AG04449 (cell line): ENCODE measurements at regions not wholly inside any gene's neighbourhood (a gene's known extent, or its start where the extent isn't known, plus 50 kb on each side); places are given as distances from the start of the nearest gene placed in this dataset.

ENCODE experiments used
- CTCF ChIA-PET: fragments of 350-600 bp; formaldehyde crosslinking; extraction: SDS; loops from one replicate; lab custom pipeline; 2021; ENCODE audit warnings: antibody characterized with exemption; lab: Yijun Ruan, JAX
- POLR2A ChIA-PET: fragments of 400-600, 350-600 bp; formaldehyde crosslinking; extraction: SDS; loops from one replicate; lab custom pipeline; 2020; ENCODE audit warnings: antibody characterized with exemption, inconsistent platforms; lab: Yijun Ruan, JAX
- DNase-seq: peaks from one replicate; pipeline ENCODE4 v3.0.0-alpha.2; 2010; ENCODE audit warnings: low read depth, low spot score
- H3K4me3 ChIP-seq: 2 replicates; pipeline ENCODE4 v1.5.1; 2011; ENCODE audit warnings: low read depth, mild to moderate bottlenecking, control low read depth, low read length
- TF ChIP-seq, protein P1 (sequence below): IDR thresholded peaks from one replicate; pipeline ENCODE4 v1.5.1; 2011; ENCODE audit warnings: mild to moderate bottlenecking, moderate library complexity, low read length, control low read depth, inconsistent platforms; ENCODE audit not compliant: insufficient read depth; ENCODE audit errors: missing control alignments

GRCh38 chr3:127475391-127475790, 115.1 kb downstream of the TPRA1 start:
- TF ChIP-seq, protein P1, sequence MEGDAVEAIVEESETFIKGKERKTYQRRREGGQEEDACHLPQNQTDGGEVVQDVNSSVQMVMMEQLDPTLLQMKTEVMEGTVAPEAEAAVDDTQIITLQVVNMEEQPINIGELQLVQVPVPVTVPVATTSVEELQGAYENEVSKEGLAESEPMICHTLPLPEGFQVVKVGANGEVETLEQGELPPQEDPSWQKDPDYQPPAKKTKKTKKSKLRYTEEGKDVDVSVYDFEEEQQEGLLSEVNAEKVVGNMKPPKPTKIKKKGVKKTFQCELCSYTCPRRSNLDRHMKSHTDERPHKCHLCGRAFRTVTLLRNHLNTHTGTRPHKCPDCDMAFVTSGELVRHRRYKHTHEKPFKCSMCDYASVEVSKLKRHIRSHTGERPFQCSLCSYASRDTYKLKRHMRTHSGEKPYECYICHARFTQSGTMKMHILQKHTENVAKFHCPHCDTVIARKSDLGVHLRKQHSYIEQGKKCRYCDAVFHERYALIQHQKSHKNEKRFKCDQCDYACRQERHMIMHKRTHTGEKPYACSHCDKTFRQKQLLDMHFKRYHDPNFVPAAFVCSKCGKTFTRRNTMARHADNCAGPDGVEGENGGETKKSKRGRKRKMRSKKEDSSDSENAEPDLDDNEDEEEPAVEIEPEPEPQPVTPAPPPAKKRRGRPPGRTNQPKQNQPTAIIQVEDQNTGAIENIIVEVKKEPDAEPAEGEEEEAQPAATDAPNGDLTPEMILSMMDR: no peak
- POLR2A ChIA-PET: no interaction called here
- H3K4me3 ChIP-seq: no peak overlapping the region
- no peak for DNase-seq
- CTCF ChIA-PET: no interaction called here

DNA sequence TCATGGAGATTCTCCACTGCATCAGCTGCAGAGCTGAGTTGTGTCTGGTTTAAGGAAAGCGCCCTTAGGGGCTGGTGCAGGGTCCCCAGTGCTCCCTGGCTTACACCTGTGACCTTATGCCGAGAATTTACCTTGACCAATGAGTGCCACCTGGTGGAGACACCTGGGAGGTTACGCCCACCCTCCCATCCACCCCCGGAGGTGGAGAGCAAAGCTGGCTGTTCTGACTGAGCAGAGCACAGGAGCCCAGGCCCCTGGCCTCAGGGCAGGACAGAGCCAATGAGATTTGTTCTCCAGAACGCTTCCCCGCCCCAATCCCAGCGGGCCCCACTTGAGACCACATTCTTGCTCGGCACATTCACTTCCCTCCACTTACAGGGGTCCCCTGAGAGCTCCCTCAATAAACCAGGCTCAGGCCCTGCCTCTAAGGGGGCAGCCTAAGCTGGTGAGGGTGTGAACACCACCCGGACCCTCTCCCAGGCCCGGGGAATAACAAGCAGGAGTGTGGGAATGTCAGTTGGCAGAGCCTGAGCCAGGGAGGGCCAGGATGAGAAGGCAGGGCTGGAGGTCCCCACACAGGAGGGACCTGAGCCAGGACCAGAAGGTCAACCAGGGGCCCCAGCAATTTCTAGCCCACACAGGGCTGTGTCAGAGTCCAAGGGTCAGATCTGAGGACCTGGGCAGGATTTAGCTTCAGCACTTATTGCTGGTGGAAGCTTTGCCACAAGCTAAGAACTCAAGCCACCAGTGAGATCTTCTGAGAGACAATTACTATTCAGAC, 117.1 kb downstream of the TPRA1 start:
- no peak for DNase-seq
- TF ChIP-seq, protein P1: no peak
- CTCF ChIA-PET: interaction anchor here (2.6 kb wide), 1 partner anchor 18 kb away, joined by 9 read pairs; no protein-coding TSS in a partner anchor
- POLR2A ChIA-PET: no interaction called here
- H3K4me3 ChIP-seq: no peak overlapping the region

DNA sequence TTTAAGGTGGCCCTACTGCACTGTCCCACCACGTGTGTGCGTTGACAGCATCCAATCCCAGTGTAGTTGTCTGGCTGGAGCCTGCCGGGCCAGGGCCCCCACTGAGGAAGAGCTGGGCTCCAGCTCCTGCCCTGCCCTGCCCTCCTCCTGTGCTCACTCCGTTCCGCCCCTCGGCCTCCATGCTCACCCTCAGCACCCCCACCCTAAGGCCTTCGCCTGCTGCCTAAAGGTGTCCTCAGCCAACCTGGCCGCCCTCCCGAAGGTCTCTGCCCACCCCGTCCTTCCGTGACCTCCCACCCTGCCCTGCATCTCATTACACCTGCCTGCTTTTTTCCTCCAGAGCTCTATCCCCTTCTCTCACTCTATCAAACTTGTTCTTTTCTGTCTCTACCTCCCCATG, 118.0 kb downstream of the TPRA1 start:
- POLR2A ChIA-PET: no interaction called here

DNA sequence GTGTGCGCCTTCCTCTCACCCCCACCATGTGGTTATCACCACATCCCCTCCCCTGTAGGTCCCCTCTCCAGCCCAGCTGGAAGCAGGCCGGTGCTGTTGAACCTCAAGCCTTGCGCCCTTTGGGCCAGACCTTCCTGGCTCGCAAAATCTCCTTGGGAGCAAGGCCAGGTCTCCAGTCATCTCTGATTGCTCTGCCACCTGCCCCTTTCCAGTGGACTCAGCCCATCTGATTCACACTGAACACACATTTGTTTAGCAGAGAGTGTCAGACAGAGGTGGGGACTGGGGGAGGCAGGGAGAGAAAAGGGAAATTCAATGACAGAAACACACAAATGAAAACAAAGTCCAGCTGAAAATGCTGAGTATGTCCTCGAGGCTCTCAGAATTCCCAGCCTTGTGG, 119.4 kb downstream of the TPRA1 start:
- TF ChIP-seq, protein P1: no peak
- no peak for DNase-seq
- POLR2A ChIA-PET: no interaction called here

More for the DNA sequence above, 118.0 kb downstream of the TPRA1 start:
- TF ChIP-seq, protein P1: no peak
- DNase-seq: no peak
- CTCF ChIA-PET: interaction anchor here (0.6 to 2.6 kb wide), 2 partner anchors 17 to 764 kb away, joined by 3 to 9 read pairs; no protein-coding TSS in a partner anchor
- no peak overlapping the region for H3K4me3 ChIP-seq

GRCh38 chr3:127469760-127470159, 120.8 kb downstream of the TPRA1 start:
- ChIA-PET POLR2A (no interaction called here), CTCF (interaction anchor here (1.0 to 1.2 kb wide), 2 partner anchors 13 to 78 kb away, joined by 4 read pairs; no protein-coding TSS in a partner anchor)
- DNase-seq: no peak
- TF ChIP-seq, protein P1: no peak
- H3K4me3 ChIP-seq: no peak overlapping the region

More for the DNA sequence above, 119.4 kb downstream of the TPRA1 start:
- no peak overlapping the region for H3K4me3 ChIP-seq
- CTCF ChIA-PET: interaction anchor here (1.2 kb wide), 1 partner anchor 15 kb away, joined by 4 read pairs; no protein-coding TSS in a partner anchor

GRCh38 chr3:127467391-127467790, 123.1 kb downstream of the TPRA1 start:
- DNase-seq: no peak
- ChIA-PET CTCF (no interaction called here), POLR2A (no interaction called here)
- TF ChIP-seq, protein P1: no peak
- H3K4me3 ChIP-seq: no peak overlapping the region
